ENCODE measurements at regions not wholly inside any gene's neighbourhood (a gene's known extent, or its start where the extent isn't known, plus 50 kb on each side); places are given as distances from the start of the nearest gene placed in this dataset.
A peak's percentile ranks its signal among the peaks of the same experiment; 100 is the strongest.

DNA sequence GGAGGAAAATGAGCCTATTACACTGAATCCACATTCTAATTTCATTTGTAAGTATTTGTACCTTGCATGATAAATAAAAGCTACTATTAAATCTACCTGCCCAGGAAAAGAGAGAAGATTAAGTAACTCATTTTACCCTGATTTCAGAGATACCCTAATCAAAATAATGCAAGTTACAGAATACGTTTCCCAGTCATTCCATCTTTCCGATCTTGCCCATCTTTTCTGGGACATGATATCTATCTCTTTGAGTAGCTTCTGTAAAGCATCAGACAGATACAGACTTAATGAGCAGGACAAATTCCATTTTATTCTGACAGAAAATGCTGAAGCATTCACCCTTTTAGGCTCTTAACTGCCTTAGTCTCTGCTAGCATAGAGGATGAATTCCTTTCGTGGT, 56.6 kb downstream of the SPRY2 start:
- intact Hi-C loops (cut with DNase I, micrococcal nuclease), result no loop called here
- Mint-ChIP-seq H3K36me3 (ENCODE audit: low read depth) (no peaks in the 10 kb centered on the region), H3K4me3 (no peak overlapping the region), H3K27me3 (no peaks in the 10 kb centered on the region), H3K4me1 (ENCODE audit: low read depth) (no peaks in the 10 kb centered on the region), H3K9me3 (no peaks in the 10 kb centered on the region), H3K27ac (no peak overlapping the region)
- DNase-seq (no peak), ATAC-seq (ENCODE audit: poor library complexity) (no peak)
- Histone ChIP-seq H3K36me3 (ENCODE audit: insufficient read depth, low read length) (no peaks in the 10 kb centered on the region), H3K4me3 (ENCODE audit: low read length) (no peak overlapping the region), H3K27ac (ENCODE audit: low read depth in 1 of 2, low read length in 2 of 2) (no peak overlapping the region), H3K9me3 (ENCODE audit: control insufficient read depth in 1 of 2, insufficient read depth in 1 of 2, low read length in 2 of 2) (peaks cover 0 to 14% of the 10 kb centered on the region in 2 experiments), H3K4me1 (ENCODE audit: insufficient read depth, low read length) (no peaks in the 10 kb centered on the region), H3K27me3 (ENCODE audit: control insufficient read depth in 1 of 2, insufficient read depth in 2 of 2, low read length in 2 of 2) (no peaks in the 10 kb centered on the region)
- CTCF ChIA-PET, result no interaction called here
- POLR2A ChIA-PET, result no interaction called here
- TF ChIP-seq, protein P1, sequence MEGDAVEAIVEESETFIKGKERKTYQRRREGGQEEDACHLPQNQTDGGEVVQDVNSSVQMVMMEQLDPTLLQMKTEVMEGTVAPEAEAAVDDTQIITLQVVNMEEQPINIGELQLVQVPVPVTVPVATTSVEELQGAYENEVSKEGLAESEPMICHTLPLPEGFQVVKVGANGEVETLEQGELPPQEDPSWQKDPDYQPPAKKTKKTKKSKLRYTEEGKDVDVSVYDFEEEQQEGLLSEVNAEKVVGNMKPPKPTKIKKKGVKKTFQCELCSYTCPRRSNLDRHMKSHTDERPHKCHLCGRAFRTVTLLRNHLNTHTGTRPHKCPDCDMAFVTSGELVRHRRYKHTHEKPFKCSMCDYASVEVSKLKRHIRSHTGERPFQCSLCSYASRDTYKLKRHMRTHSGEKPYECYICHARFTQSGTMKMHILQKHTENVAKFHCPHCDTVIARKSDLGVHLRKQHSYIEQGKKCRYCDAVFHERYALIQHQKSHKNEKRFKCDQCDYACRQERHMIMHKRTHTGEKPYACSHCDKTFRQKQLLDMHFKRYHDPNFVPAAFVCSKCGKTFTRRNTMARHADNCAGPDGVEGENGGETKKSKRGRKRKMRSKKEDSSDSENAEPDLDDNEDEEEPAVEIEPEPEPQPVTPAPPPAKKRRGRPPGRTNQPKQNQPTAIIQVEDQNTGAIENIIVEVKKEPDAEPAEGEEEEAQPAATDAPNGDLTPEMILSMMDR (IDR thresholded peaks at IDR 0.05), result no peak

DNA sequence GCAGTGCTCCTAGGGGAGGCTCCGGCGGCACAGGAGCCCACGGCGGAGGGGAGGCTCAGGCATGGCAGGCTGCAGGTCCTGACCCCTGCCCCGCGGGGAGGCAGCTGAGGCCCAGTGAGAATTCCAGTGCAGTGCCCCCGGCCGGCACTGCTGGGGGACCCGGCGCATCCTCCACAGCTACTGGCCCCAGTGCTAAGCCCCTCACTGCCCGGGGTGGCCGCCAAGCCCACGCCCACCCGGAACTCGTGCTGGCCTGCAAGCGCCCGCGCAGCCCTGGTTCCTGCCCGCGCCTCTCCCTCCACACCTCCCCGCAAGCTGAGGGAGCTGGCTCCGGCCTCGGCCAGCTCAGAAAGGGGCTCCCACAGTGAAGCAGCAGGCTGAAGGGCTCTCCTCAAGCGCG, 62.2 kb downstream of the SPRY2 start:
- H3K27ac Mint-ChIP-seq, result no peak overlapping the region
- TF ChIP-seq, protein P1 (IDR thresholded peaks at IDR 0.05), result no peak
- Histone ChIP-seq H3K27ac (ENCODE audit: low read depth in 1 of 2, low read length in 2 of 2) (no peak overlapping the region), H3K36me3 (ENCODE audit: insufficient read depth, low read length) (no peaks in the 10 kb centered on the region), H3K27me3 (ENCODE audit: control insufficient read depth in 1 of 2, insufficient read depth in 2 of 2, low read length in 2 of 2) (no peaks in the 10 kb centered on the region), H3K4me3 (ENCODE audit: low read length) (no peak overlapping the region), H3K9me3 (ENCODE audit: control insufficient read depth in 1 of 2, insufficient read depth in 1 of 2, low read length in 2 of 2) (peaks cover 0 to 15% of the 10 kb centered on the region in 2 experiments), H3K4me1 (ENCODE audit: insufficient read depth, low read length) (no peaks in the 10 kb centered on the region)
- POLR2A ChIA-PET, result no interaction called here
- DNase-seq (peak in 1 of 14 experiments; percentile 6), ATAC-seq (ENCODE audit: poor library complexity) (no peak)
- H3K36me3 Mint-ChIP-seq (ENCODE audit: low read depth), result no peaks in the 10 kb centered on the region
- H3K4me3 Mint-ChIP-seq, result no peak overlapping the region
- H3K27me3 Mint-ChIP-seq, result no peaks in the 10 kb centered on the region
- no peaks in the 10 kb centered on the region for H3K9me3 Mint-ChIP-seq
- CTCF ChIA-PET, result no interaction called here
- H3K4me1 Mint-ChIP-seq (ENCODE audit: low read depth), result no peaks in the 10 kb centered on the region
- intact Hi-C loops (cut with DNase I, micrococcal nuclease), result no loop called here

DNA sequence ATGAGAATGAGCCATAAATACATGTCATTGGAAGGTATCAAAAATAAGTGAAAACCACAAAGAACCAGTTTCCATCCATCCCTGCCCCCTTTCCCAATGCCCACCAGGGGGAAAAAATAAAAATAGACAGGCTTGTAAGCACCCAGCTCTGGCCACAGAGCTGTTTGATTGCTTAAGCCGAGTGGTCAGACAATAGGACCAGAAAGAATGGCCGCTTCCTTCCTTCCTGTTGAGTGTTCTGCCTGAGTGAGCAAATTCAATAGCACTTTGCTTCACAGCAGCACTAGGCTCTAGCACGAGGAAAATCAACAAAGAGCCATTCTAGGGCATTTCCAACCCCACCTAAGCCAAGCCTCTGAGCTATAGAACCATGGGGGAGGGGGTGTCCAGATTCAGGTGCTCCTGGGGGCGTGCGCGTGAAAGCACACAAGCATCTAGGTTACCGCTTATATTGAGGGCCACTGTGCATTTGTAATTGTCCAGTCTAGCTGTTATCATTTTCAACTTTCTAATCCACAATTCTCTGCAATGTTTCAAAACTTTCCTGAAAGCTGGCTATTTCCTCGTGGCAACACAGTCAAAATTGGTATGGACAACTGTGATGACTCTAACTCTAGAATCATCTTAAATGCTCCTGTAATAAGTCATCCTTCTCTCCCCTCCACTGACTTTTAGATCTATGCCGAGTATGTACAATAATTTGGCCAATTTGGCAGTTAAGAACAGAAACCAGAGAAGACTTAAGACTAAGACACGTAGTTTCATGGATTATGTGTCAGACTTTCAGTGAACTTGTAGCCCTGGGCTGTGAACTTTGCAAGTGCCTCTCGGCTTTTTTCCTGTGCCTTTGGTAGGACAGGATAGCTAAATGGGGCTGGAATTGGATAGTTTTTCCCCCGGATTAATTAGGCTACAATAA, 64.3 kb downstream of the SPRY2 start:
- intact Hi-C loops (cut with DNase I, micrococcal nuclease), result no loop called here
- H3K4me3 Mint-ChIP-seq, result no peak overlapping the region
- DNase-seq (peak in 1 of 14 experiments; percentile 8), ATAC-seq (ENCODE audit: poor library complexity) (no peak)
- CTCF ChIA-PET, result interaction anchor here (0.6 kb wide), 1 partner anchor 15 kb away, joined by 3 read pairs; no protein-coding TSS in a partner anchor
- Histone ChIP-seq H3K4me1 (ENCODE audit: insufficient read depth, low read length) (no peaks in the 10 kb centered on the region), H3K4me3 (ENCODE audit: low read length) (no peak overlapping the region), H3K9me3 (ENCODE audit: control insufficient read depth in 1 of 2, insufficient read depth in 1 of 2, low read length in 2 of 2) (peaks cover 0 to 8% of the 10 kb centered on the region in 2 experiments), H3K36me3 (ENCODE audit: insufficient read depth, low read length) (no peaks in the 10 kb centered on the region), H3K27ac (ENCODE audit: low read depth in 1 of 2, low read length in 2 of 2) (no peak overlapping the region), H3K27me3 (ENCODE audit: control insufficient read depth in 1 of 2, insufficient read depth in 2 of 2, low read length in 2 of 2) (no peaks in the 10 kb centered on the region)
- TF ChIP-seq, protein P1 (IDR thresholded peaks at IDR 0.05), result no peak
- H3K36me3 Mint-ChIP-seq (ENCODE audit: low read depth), result no peaks in the 10 kb centered on the region
- no peak overlapping the region for H3K27ac Mint-ChIP-seq
- POLR2A ChIA-PET, result no interaction called here
- H3K27me3 Mint-ChIP-seq, result no peaks in the 10 kb centered on the region
- no peaks in the 10 kb centered on the region for H3K4me1 Mint-ChIP-seq (ENCODE audit: low read depth)
- no peaks in the 10 kb centered on the region for H3K9me3 Mint-ChIP-seq

Measured in CD4-positive, alpha-beta T cell (primary cell).